ENCODE measurements at regions not wholly inside any gene's neighbourhood (a gene's known extent, or its start where the extent isn't known, plus 50 kb on each side); places are given as distances from the start of the nearest gene placed in this dataset.

- H3K4me1 ChIP-seq (replicated peaks), result peaks cover 3% of the 10 kb centered on the region
- no peak for TF ChIP-seq POLR2A (IDR thresholded peaks at IDR 0.05)
- no peak for TF ChIP-seq CTCF (IDR thresholded peaks at IDR 0.05)
- no peak for TF ChIP-seq POLR2AphosphoS5 (IDR thresholded peaks at IDR 0.05)
- 77% methylated on average over 2 of the region's 2 CpGs for WGBS
- intact Hi-C loops (cut with DNase I), result no loop called here
- H3K36me3 ChIP-seq, result no peaks in the 10 kb centered on the region
- no peaks in the 10 kb centered on the region for H3K27me3 ChIP-seq (replicated peaks; ENCODE audit: insufficient read depth)
- no peak overlapping the region for H3K27ac ChIP-seq
- no peaks in the 10 kb centered on the region for H3K9me3 ChIP-seq
- no peak for DNase-seq (ENCODE audit: low spot score)
- no peak overlapping the region for H3K4me3 ChIP-seq
These were observed 62.8 kb upstream of the RNF152 start for GRCh38 chr18:61955644-61956043.

GRCh38 chr18:61954096-61954746, 61.4 kb upstream of the RNF152 start:
- H3K9me3 ChIP-seq, result no peaks in the 10 kb centered on the region
- no peak for DNase-seq (ENCODE audit: low spot score)
- H3K27ac ChIP-seq, result no peak overlapping the region
- intact Hi-C loops (cut with DNase I), result no loop called here
- H3K27me3 ChIP-seq (replicated peaks; ENCODE audit: insufficient read depth), result no peaks in the 10 kb centered on the region
- no peak for TF ChIP-seq POLR2A (IDR thresholded peaks at IDR 0.05)
- no peak for TF ChIP-seq CTCF (IDR thresholded peaks at IDR 0.05)
- no peak for TF ChIP-seq POLR2AphosphoS5 (IDR thresholded peaks at IDR 0.05)
- 84% methylated on average over 5 of the region's 5 CpGs for WGBS
- H3K4me1 ChIP-seq (replicated peaks), result no peaks in the 10 kb centered on the region
- H3K36me3 ChIP-seq, result no peaks in the 10 kb centered on the region
- no peak overlapping the region for H3K4me3 ChIP-seq

GRCh38 chr18:61953641-61954040, 60.8 kb upstream of the RNF152 start:
- no peaks in the 10 kb centered on the region for H3K27me3 ChIP-seq (replicated peaks; ENCODE audit: insufficient read depth)
- no peaks in the 10 kb centered on the region for H3K36me3 ChIP-seq
- TF ChIP-seq POLR2AphosphoS5 (IDR thresholded peaks at IDR 0.05) (no peak), POLR2A (IDR thresholded peaks at IDR 0.05) (no peak), CTCF (IDR thresholded peaks at IDR 0.05) (no peak)
- H3K27ac ChIP-seq, result no peak overlapping the region
- intact Hi-C loops (cut with DNase I), result no loop called here
- DNase-seq (ENCODE audit: low spot score), result no peak
- H3K4me1 ChIP-seq (replicated peaks), result no peaks in the 10 kb centered on the region
- H3K9me3 ChIP-seq, result no peaks in the 10 kb centered on the region
- 85% methylated on average over 5 of the region's 5 CpGs for WGBS
- H3K4me3 ChIP-seq, result no peak overlapping the region

GRCh38 chr18:61953161-61953560, 60.4 kb upstream of the RNF152 start:
- Histone ChIP-seq H3K36me3 (no peaks in the 10 kb centered on the region), H3K4me3 (no peak overlapping the region), H3K9me3 (no peaks in the 10 kb centered on the region), H3K27ac (no peak overlapping the region), H3K27me3 (replicated peaks; ENCODE audit: insufficient read depth) (no peaks in the 10 kb centered on the region), H3K4me1 (replicated peaks) (no peaks in the 10 kb centered on the region)
- DNase-seq (ENCODE audit: low spot score), result no peak
- TF ChIP-seq CTCF (IDR thresholded peaks at IDR 0.05), result no peak
- TF ChIP-seq POLR2A (IDR thresholded peaks at IDR 0.05), result no peak
- no peak for TF ChIP-seq POLR2AphosphoS5 (IDR thresholded peaks at IDR 0.05)
- intact Hi-C loops (cut with DNase I), result no loop called here
- 96% methylated on average over 5 of the region's 5 CpGs for WGBS

- no peaks in the 10 kb centered on the region for H3K9me3 ChIP-seq
- no peak overlapping the region for H3K27ac ChIP-seq
- intact Hi-C loops (cut with DNase I), result no loop called here
- H3K27me3 ChIP-seq (replicated peaks; ENCODE audit: insufficient read depth), result no peaks in the 10 kb centered on the region
- H3K36me3 ChIP-seq, result no peaks in the 10 kb centered on the region
- no peak for DNase-seq (ENCODE audit: low spot score)
- 98% methylated on average over 6 of the region's 6 CpGs for WGBS
- H3K4me3 ChIP-seq, result no peak overlapping the region
- H3K4me1 ChIP-seq (replicated peaks), result no peaks in the 10 kb centered on the region
- TF ChIP-seq POLR2A (IDR thresholded peaks at IDR 0.05) (no peak), POLR2AphosphoS5 (IDR thresholded peaks at IDR 0.05) (no peak), CTCF (IDR thresholded peaks at IDR 0.05) (no peak)
These were observed 58.6 kb upstream of the RNF152 start for GRCh38 chr18:61951396-61951795.

All from prostate gland (tissue), 2 donors.